ENCODE measurements at regions not wholly inside any gene's neighbourhood (a gene's known extent, or its start where the extent isn't known, plus 50 kb on each side); places are given as distances from the start of the nearest gene placed in this dataset.
"Not testable (repeated sequence)": the region's sequence is repeated elsewhere in the genome, so short reads cannot be mapped to it uniquely, and the experiment has no call there.

GRCh38 chr6:133052465-133052864, 188.7 kb upstream of the EYA4 start:
- DNase-seq (ENCODE audit: low read depth) = no peak

GRCh38 chr6:133055441-133055966, 185.7 kb upstream of the EYA4 start:
- DNase-seq (ENCODE audit: low read depth) = no peak

- no peak for DNase-seq (ENCODE audit: low read depth)
Measured at GRCh38 chr6:133057352-133057751, 183.8 kb upstream of the EYA4 start.

GRCh38 chr6:133062077-133062476, 179.1 kb upstream of the EYA4 start:
- peak; percentile 90 for DNase-seq (ENCODE audit: low read depth)

- peak; percentile 19 for DNase-seq (ENCODE audit: low read depth)
Measured at GRCh38 chr6:133062696-133063306, 178.4 kb upstream of the EYA4 start.

- DNase-seq (ENCODE audit: low read depth) = no peak
Measured at GRCh38 chr6:133067960-133068359, 173.2 kb upstream of the EYA4 start.

GRCh38 chr6:133070410-133071043, 170.6 kb upstream of the EYA4 start:
- DNase-seq (ENCODE audit: low read depth) = no peak

GRCh38 chr6:133079901-133080300, 161.3 kb upstream of the EYA4 start:
- DNase-seq (ENCODE audit: low read depth) = no peak

GRCh38 chr6:133083248-133083967, 157.7 kb upstream of the EYA4 start:
- no peak for DNase-seq (ENCODE audit: low read depth)

GRCh38 chr6:133085471-133085870, 155.7 kb upstream of the EYA4 start:
- DNase-seq (ENCODE audit: low read depth) = no peak

- DNase-seq (ENCODE audit: low read depth) = no peak
Measured at GRCh38 chr6:133085896-133086295, 155.3 kb upstream of the EYA4 start.

- DNase-seq (ENCODE audit: low read depth) = no peak
Measured at GRCh38 chr6:133088931-133089695, 152.0 kb upstream of the EYA4 start.

- DNase-seq (ENCODE audit: low read depth) = no peak
Measured at GRCh38 chr6:133092199-133092598, 149.0 kb upstream of the EYA4 start.

- no peak for DNase-seq (ENCODE audit: low read depth)
Measured at GRCh38 chr6:133092771-133093170, 148.4 kb upstream of the EYA4 start.

GRCh38 chr6:133093211-133093610, 147.9 kb upstream of the EYA4 start:
- DNase-seq (ENCODE audit: low read depth) = not testable (repeated sequence)

- DNase-seq (ENCODE audit: low read depth) = no peak
Measured at GRCh38 chr6:133093956-133094355, 147.2 kb upstream of the EYA4 start.

GRCh38 chr6:133097208-133097607, 143.9 kb upstream of the EYA4 start:
- no peak for DNase-seq (ENCODE audit: low read depth)

GRCh38 chr6:133099573-133099972, 141.6 kb upstream of the EYA4 start:
- peak; percentile 90 for DNase-seq (ENCODE audit: low read depth)

GRCh38 chr6:133100865-133101264, 140.3 kb upstream of the EYA4 start:
- peak; percentile 14 for DNase-seq (ENCODE audit: low read depth)

GRCh38 chr6:133101790-133102189, 139.4 kb upstream of the EYA4 start:
- DNase-seq (ENCODE audit: low read depth) = no peak

- no peak for DNase-seq (ENCODE audit: low read depth)
Measured at GRCh38 chr6:133106934-133107333, 134.2 kb upstream of the EYA4 start.

- peak; percentile 63 for DNase-seq (ENCODE audit: low read depth)
Measured at GRCh38 chr6:133108419-133108818, 132.7 kb upstream of the EYA4 start.
